Ovary (tissue), 7 donors: ENCODE measurements at regions not wholly inside any gene's neighbourhood (a gene's known extent, or its start where the extent isn't known, plus 50 kb on each side); places are given as distances from the start of the nearest gene placed in this dataset.

ENCODE experiments used
- DNase-seq, 5 donors: peaks; one replicate each; pipeline ENCODE4 v3.0.0-alpha.2; 2019 to 2020
- H3K27ac ChIP-seq, 2 donors: fragments of 200-600 bp; one replicate each; pipeline versions ENCODE4 v1.5.1 to v1.8.0; 2019 to 2022
- H3K27me3 ChIP-seq: fragments of 200-600 bp; one replicate; pipeline ENCODE4 v1.8.0; 2022
- H3K36me3 ChIP-seq: fragments of 200-600 bp; sonication (generic); one replicate; pipeline ENCODE4 v1.5.1; 2019
- H3K4me1 ChIP-seq: one replicate; pipeline ENCODE4 v1.8.1; 2013; ENCODE audit warnings: mild to moderate bottlenecking, moderate library complexity; ENCODE audit not compliant: insufficient read depth
- H3K4me3 ChIP-seq: fragments of 200-600 bp; sonication (generic); one replicate; pipeline ENCODE4 v1.5.1; 2017
- H3K9me3 ChIP-seq, 2 donors: fragments of 200-600 bp in 1 of 2; sonication (generic) in 1 of 2; one replicate each; pipeline versions ENCODE4 v1.5.1 to v1.8.1; 2013 to 2019; ENCODE audit warnings: mild to moderate bottlenecking in 1 of 2, moderate library complexity in 1 of 2
- CTCF ChIP-seq, 3 donors: fragments of 450-650 bp in 2 of 3; fragments of 200-600 bp in 1 of 3; IDR thresholded peaks; one replicate each; pipeline versions ENCODE4 v1.5.1 to v1.8.0; 2016 to 2022; ENCODE audit warnings: antibody characterized with exemption in 3 of 3, mild to moderate bottlenecking in 1 of 3
- EP300 ChIP-seq: sonication (generic); formaldehyde crosslinking; IDR thresholded peaks from one replicate; pipeline ENCODE4 v1.6.1; 2017; ENCODE audit warnings: antibody characterized with exemption
- POLR2A ChIP-seq: fragments of 450-650 bp; IDR thresholded peaks from one replicate; pipeline ENCODE4 v1.6.1; 2017; ENCODE audit warnings: antibody characterized with exemption, mild to moderate bottlenecking, moderate library complexity
- WGBS, 3 donors: extraction: QIAGEN DNeasy Blood & Tissue Kit in 1 of 3; methylation state at CpG; one replicate each; pipeline versions ENCODE4 v1.1.5 to v1.1.7; 2013 to 2017; 5-methylcytosine and 5-hydroxymethylcytosine counted together
- intact Hi-C, 4 donors: fragments of 100-400 bp; cut with DNase I; formaldehyde crosslinking; loops; one replicate each; pipeline versions ENCODE4 v1.11.0 to v1.15.1; 2022 to 2023
- donor health status: DM: no; HTN: no; CAD: no; lungs with moderate emphysema.
- donor health status: DM: no; HTN: no; CAD: no.
- donor health status: Bipolar disorder and iron deficiency.
- donor health status: DM: no; HTN: no; CAD: no.
- donor health status: DM: yes; HTN: yes; CAD: no.

- Histone ChIP-seq H3K4me3 (no peak overlapping the region), H3K27ac (no peak overlapping the region), H3K36me3 (no peaks in the 10 kb centered on the region), H3K4me1 (no peaks in the 10 kb centered on the region), H3K9me3 (no peaks in the 10 kb centered on the region), H3K27me3 (no peaks in the 10 kb centered on the region)
- WGBS, 3 donors = 84 to 87% (median 87%) methylated on average over 10 of the region's 10 CpGs
- no peak for TF ChIP-seq POLR2A
- TF ChIP-seq CTCF (IDR thresholded peaks at IDR 0.05) = no peak
- TF ChIP-seq EP300 = no peak
- intact Hi-C loops = no loop called here
- DNase-seq = peak in 1 of 5 donors; percentile 2
Measured at GRCh38 chr16:88312732-88313131, 70.0 kb upstream of the ZNF469 start.

GRCh38 chr16:88314991-88315542, 67.7 kb upstream of the ZNF469 start:
- intact Hi-C loops = no loop called here
- TF ChIP-seq POLR2A (no peak), CTCF (IDR thresholded peaks at IDR 0.05) (no peak), EP300 (no peak)
- Histone ChIP-seq H3K4me3 (no peak overlapping the region), H3K4me1 (peaks cover 3% of the 10 kb centered on the region), H3K36me3 (no peaks in the 10 kb centered on the region), H3K27me3 (no peaks in the 10 kb centered on the region), H3K9me3 (no peaks in the 10 kb centered on the region), H3K27ac (no peak overlapping the region)
- WGBS, 3 donors = 86 to 91% (median 87%) methylated on average over 16 of the region's 16 CpGs
- DNase-seq = no peak

- no peak overlapping the region for H3K4me3 ChIP-seq
- WGBS, 3 donors = 37 to 61% (median 44%) methylated on average over 20 of the region's 20 CpGs
- DNase-seq = peak in 1 of 5 donors; percentile 52
- peaks cover 3% of the 10 kb centered on the region for H3K4me1 ChIP-seq
- no peak overlapping the region for H3K27ac ChIP-seq
- no peaks in the 10 kb centered on the region for H3K36me3 ChIP-seq
- no peak for TF ChIP-seq POLR2A
- TF ChIP-seq CTCF (IDR thresholded peaks at IDR 0.05) = no peak
- TF ChIP-seq EP300 = no peak
- no peaks in the 10 kb centered on the region for H3K27me3 ChIP-seq
- intact Hi-C loops = no loop called here
- no peaks in the 10 kb centered on the region for H3K9me3 ChIP-seq
Measured at GRCh38 chr16:88315543-88316105, 67.1 kb upstream of the ZNF469 start.

- DNase-seq = no peak
- Histone ChIP-seq H3K27ac (no peak overlapping the region), H3K4me1 (peaks cover 3% of the 10 kb centered on the region), H3K9me3 (no peaks in the 10 kb centered on the region), H3K4me3 (no peak overlapping the region), H3K36me3 (no peaks in the 10 kb centered on the region), H3K27me3 (no peaks in the 10 kb centered on the region)
- WGBS, 3 donors = 79 to 83% (median 82%) methylated on average over 17 of the region's 17 CpGs
- intact Hi-C loops = no loop called here
- no peak for TF ChIP-seq POLR2A
- no peak for TF ChIP-seq CTCF (IDR thresholded peaks at IDR 0.05)
- no peak for TF ChIP-seq EP300
Measured at GRCh38 chr16:88316151-88316550, 66.6 kb upstream of the ZNF469 start.
